Jurkat, Clone E6-1 (cell line): ENCODE measurements at regions not wholly inside any gene's neighbourhood (a gene's known extent, or its start where the extent isn't known, plus 50 kb on each side); places are given as distances from the start of the nearest gene placed in this dataset.
"Not testable (repeated sequence)": the region's sequence is repeated elsewhere in the genome, so short reads cannot be mapped to it uniquely, and the experiment has no call there.

Source experiments
- DNase-seq: peaks from one replicate; pipeline ENCODE4 v3.0.0-alpha.2; 2011; ENCODE audit warnings: low read depth, low spot score
- H3K4me3 ChIP-seq: 2 replicates; pipeline ENCODE4 v1.5.1; 2011; ENCODE audit warnings: mild to moderate bottlenecking, low read length, control low read depth, moderate library complexity

DNA sequence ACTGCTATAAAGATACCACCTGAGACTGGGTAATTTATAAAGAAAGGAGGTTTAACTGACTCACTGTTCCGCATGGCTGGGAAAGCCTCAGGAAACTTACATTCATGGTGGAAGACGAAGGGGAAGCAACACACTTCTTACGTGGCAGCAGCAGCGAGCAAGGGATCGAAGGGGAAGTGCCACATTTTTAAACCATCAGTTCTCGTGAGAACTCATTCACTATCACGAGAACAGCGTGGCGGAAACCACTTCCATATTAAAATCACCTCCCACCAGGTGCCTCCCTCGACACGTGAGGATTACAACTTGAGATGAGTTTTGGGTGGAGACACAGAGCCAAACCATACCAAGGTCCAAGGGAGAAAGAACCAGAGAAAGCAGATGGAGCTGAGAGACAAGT, 454.3 kb upstream of the CDH11 start:
- DNase-seq: no peak
- no peak overlapping the region for H3K4me3 ChIP-seq

DNA sequence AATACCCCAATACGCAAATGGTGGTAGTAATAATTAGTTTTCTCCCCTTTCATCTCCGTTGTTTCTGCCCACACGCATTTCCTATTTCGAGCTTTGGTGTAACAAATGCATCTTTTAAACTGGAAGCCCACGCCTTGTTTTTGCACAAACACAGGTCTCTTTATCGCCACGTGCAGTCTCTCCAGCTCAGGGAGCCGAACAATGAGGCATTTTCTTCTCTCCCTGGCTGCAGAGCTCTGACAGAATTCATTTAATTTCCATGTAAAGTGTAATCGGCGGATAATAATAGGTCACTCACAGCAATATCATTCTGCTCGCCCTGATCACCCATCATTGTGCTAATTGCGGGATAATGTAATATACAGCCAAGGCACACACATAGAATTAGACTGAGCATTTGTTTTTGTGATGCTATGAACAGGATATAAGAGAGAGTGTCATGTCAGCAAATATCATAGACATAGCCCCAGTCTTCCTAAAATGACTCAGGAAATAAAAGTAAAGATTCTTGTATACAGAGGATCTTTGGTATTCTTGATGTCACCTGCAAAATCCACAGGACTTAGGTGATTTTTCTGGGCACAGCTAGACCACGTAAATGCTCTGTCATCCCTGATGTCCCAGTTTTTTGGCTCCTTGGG, 452.6 kb upstream of the CDH11 start:
- no peak for DNase-seq
- H3K4me3 ChIP-seq: no peak overlapping the region

DNA sequence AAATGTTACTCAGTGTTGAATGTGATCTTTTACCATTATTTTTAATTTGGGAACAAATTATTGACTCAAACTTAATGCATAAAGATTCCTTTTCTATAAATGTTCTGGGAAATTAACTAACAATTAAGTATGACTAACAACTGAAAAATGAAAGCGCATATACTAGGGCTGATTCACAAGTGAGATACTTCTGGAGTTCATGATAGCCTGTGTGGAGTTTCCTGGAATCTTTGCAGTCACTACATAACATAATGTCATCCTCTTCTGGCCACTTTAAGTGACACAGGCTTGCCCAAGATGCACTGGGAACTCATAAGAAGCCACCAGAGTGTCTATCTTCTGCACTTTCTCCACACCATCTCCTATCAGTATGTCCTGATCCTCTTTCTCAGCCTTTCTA, 450.3 kb upstream of the CDH11 start:
- DNase-seq: no peak
- no peak overlapping the region for H3K4me3 ChIP-seq

DNA sequence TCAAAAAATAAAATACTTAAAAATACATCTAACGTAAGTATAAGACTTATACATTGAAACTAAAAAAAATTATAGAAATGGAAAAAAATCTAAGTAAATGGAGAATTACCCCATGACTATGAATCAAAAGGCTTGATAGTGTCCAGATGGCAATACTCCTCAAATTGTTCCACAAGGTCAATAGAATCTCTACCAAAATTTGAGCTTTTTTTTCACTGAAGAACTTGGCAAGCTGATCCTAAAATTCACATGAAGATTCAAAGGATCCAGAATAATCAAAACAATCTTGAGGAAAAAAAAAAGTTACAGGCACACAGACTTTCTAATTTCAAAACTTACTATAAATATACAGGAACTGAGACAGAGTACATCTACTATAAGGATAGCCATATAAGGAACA, 448.4 kb upstream of the CDH11 start:
- no peak overlapping the region for H3K4me3 ChIP-seq
- DNase-seq: no peak

DNA sequence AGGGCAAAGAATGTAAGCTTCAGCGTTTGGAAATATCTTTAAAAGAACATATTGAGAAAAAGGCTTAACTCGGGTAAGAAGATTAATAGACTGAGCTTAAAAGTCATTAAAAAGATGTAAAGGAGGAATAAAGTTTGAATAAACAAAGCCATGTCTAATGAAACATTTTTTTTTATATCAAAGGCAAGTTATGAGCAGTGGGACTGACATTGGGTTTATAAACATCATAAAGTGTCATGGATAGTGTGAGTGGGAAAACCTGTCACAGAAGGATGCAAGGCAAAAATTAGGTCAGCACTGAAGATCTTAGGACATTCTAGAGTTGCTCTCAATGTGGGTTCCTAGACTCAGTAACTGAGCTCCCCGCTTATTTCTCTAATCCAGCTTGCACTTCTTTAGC, 438.0 kb upstream of the CDH11 start:
- H3K4me3 ChIP-seq: no peak overlapping the region
- DNase-seq: no peak

DNA sequence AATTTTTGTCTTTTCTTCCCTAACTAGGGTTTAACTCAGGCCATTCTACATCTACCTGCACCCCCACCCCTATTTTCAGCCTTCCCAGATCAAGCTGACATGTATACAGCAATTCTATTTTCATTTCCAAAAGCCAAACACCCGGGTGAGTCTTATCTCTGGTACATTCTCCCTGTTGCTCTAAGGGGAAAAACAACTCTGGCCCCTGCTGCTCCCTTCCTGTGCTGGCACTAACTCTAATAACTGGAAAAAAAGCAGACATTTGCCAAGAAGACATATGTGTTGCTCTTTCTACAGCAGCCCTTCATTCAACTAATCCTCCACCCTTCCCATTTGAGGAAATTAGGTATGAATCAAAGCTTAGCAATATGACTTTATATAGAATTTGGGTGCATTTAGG, 427.8 kb upstream of the CDH11 start:
- not testable (repeated sequence) for H3K4me3 ChIP-seq, DNase-seq

DNA sequence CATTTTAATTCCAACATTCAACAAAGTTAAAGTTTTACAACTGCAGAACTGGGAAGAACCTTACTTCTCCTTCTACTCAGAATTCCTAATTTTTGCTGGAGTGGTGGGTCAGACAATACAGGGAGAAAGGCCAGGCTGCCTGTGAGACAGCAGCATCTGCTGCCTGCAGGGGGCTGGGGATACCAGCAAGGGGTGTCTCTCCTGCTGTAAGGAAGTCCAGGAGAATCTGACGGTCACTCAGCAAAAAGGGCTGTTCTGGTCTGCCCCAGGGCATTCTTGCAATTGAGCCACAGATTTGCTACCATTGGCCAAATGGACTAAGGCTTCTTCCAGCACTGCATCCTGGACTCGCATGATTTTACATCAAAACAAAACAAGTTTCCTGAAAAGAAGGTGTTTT, 426.6 kb upstream of the CDH11 start:
- H3K4me3 ChIP-seq: no peak overlapping the region
- DNase-seq: no peak

DNA sequence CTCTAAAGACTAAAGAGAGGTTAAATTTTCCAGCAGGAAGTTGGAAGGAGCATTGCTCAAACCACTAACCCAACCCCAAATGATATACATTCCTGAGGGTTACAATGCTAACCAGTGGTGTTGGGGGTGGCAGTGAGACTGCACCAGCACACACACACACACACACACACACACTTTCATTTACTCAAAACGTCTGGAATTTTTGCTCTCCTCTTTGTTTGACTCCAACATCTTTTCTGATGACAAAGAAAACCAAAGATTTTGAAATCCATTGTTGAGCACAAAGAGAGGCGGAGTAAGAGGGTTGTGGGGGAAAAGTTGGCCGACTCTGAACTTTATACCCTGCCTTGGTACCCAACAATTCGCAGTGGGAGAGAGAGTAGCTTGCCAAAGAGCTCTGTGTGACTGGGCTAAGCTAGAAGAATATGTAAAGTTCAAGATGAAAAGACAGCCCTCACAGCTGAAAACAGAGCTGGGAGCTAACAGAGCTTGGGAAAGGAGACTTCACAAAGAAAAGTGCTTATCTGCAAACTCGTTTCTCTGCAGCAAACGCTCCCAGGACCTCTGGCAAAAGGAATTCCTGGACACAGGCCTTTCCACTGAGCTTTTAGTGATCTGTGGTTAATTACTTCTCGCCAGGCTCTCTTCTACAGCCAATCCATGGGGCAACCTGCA, 426.0 kb upstream of the CDH11 start:
- DNase-seq: no peak

DNA sequence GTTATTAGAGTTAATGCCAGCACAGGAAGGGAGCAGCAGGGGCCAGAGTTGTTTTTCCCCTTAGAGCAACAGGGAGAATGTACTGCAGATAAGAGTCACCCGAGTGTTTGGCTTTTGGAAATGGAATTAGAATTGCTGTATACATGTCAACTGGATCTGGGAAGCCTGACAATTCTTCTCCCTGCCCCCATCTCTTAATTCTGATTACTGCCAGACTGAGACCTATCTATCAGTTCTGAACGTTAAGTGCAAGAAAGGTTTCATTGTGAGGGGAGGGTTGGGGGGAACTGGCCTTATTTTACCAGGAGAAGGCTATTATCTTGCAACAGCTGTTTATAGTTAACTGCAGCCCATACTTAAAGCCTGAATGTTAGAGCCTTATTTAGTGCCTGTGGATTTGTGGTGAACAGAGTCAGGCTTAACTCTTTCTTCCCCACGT, 424.5 kb upstream of the CDH11 start:
- H3K4me3 ChIP-seq: no peak overlapping the region
- DNase-seq: no peak

More for the DNA sequence above, 426.0 kb upstream of the CDH11 start:
- H3K4me3 ChIP-seq: no peak overlapping the region

DNA sequence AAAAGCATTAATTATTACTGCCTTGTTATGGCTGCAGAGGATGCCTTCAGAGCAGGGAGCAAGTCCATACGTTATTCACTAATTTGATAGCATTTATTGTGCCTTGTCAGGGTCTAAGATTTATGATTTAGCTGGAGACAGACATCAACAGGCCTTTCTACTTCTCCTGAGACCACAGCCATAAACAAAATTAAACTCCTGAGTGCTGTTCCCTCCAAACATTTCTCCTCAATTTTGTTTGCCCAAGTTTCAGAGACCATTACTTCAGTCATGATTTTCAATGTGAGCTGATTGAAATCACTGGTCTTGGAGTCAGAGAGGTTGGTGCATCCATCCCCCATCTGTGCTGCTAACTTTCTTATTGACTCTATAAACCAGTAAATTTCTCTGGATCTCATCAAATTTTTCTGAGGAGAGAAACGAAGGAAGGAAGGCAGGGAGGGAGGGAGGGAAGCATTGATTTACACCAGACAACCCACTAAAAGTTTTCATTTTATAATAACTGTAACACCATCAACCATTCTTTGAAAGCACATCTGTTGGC, 423.6 kb upstream of the CDH11 start:
- no peak for DNase-seq
- no peak overlapping the region for H3K4me3 ChIP-seq

DNA sequence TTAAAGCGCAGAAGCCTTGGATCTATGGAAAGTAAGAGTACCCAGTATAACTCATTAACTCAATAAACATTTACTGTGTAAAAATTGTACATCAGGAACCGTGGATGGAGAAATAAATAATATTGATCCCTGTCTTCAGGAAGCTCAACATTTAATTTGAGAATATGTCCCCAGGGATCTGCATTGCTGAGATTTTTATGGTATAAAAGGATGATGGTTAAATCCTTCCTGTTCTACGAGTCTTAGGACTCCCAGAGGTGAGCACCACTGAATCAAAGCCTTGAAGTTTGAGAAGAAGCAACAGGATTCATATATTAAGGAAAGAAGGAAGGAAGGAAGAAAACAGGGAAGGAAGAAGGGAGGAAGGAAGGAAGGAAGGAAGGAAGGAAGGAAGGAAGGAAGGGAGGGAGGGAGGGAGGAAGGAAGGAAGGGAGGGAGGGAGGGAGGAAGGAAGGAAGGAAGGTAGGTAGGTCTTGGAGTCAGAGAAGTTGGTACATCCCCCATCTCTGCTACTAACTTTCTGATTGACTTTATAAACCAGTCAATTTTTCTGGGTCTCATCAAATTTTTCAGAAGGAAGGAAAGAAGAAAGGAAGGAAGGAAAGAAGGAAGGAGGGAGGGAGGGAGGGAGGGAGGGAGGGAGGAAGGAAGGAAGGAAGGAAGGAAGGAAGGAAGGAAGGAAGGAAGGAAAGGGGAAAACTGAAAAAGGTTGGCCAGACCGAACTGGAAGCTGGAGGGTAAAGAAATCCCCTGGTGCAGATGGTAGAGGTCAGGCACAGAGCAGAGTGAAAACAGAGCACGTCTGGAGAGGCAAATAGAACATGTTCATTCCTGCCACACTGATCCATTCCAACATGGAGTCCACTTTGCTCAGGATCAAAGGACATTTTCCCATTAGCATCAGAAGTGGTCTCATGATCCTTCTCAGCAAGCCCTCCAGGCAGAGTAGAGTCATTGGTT, 422.2 kb upstream of the CDH11 start:
- no peak overlapping the region for H3K4me3 ChIP-seq
- DNase-seq: no peak

DNA sequence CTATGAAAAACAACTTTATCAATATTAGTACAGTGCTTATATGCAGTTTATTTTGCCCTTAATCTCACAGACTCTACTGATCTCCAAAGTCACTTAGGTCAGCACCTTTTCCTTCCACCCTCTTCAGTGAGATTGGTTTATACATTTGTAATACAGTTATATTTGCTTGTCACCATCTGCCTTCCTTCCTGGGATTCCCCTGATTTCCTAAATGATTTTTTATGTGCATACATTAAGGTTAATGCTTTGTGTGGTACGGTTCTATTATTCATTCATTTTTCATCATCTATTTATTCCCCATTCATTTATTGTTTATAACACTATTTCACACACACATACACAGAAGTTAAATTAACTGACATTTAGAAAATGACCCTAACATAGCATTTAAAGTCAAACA, 419.8 kb upstream of the CDH11 start:
- DNase-seq: no peak
- no peak overlapping the region for H3K4me3 ChIP-seq

DNA sequence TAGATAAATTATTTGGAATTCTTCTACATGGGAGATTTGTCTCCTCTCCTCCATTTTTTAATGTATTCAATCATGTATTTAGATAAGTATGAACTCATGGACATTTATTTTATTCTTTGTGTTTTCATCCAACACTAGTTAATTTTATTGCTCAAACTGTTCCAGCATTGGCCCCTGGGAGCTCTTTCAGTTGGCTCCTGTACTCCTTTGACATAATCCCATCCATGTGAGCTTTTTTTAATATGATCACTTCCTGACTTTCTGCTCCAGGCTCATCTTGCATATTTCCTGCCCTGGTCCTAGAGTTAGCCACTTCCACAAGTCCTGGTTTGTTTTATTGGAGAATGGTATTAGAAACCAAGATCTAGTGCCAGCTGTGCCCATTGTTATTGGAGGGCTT, 419.0 kb upstream of the CDH11 start:
- H3K4me3 ChIP-seq: no peak overlapping the region
- DNase-seq: no peak

DNA sequence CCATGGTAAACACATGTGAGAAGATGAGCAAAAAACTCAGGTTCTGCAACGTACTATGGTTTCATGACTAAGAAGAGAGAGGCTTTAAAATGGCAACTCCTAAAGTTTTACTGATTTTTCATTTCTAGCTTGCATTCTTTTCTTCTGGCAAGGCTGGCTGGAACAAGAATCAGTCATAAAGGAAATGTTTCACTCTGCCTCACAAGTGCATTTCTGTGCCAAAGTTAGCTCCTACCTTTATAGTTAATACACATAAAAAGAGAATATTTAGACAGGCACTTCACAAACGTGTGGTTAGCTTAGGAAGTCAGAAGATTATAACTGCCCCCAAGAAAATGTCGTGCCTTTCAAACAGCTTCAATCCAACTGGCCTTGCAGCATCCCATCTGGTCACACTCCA, 417.1 kb upstream of the CDH11 start:
- H3K4me3 ChIP-seq: no peak overlapping the region
- no peak for DNase-seq

DNA sequence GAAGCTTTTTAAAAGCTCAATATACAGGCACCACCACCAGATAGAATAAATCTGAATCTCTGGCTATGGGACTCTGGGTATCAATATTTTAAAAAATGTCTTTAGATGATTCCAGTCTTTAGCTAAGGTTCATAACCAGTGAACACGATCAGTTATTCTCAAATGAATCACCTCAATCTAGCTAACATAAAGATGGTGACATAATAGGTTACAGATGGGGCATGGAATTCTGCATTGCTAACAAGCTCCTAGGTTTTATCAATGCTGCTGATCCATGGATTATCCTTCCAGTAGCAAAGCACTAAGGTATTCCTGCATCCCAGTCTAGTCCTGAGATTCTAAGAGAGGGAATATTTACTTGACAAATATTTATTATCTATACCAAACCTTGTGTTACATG, 415.5 kb upstream of the CDH11 start:
- no peak overlapping the region for H3K4me3 ChIP-seq
- no peak for DNase-seq

DNA sequence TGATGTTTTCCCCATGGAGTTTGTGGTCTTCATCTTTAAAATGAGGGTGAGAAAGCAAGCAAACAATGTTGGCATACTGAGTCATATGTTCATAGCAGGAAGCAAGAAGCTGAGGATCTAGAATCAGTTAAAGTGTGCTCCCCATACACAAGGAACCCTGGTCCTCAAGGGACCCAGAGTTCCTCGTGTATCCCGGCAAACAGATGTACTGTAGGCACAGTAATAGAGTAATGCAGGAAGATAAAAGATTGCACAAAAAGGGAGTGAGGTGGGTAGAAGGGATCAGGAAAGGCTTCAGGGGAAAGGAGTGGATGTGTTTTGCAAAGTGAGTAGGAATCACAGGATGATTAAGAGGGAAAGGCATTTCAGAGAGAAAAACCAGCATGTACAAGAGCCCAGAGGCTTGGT, 412.3 kb upstream of the CDH11 start:
- no peak for DNase-seq

DNA sequence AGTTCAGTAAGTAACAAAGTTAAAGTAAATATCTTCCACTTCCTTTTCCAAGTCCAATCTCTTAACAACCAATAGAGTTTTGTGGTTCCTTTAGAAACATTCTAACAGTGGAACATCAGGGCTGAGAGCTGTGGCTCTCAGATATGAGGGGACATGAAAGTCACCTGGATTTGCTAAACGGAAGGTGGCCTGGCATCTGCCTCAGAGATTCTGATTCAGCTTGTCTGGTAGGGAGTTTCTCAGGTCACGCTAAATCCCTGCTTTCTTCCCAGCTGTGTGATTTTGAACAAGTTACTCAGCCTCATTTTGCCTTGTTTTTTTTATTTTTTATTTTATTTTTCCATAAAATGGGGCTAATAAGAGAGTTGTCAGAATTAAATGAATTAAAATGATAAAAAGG, 411.0 kb upstream of the CDH11 start:
- no peak for DNase-seq
- H3K4me3 ChIP-seq: no peak overlapping the region

More for the DNA sequence above, 412.3 kb upstream of the CDH11 start:
- no peak overlapping the region for H3K4me3 ChIP-seq

DNA sequence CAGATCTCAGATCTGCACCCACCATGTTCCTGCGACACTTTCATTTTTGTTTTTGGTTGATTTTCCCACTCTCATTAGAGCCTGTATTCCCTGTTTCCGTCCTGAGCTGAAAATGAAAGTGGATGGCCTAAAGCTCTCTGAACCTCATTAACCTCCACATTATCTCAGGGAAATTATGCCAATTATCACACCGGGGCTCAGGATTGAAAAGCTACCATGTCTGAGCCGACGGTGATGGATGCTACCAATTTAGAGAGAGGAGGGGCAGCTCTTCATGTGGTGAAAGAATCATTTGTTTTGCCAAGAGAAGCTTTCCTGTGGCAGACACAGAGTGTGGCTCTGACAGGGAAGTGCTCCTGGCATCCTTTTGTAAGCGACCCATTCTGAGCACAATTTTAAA, 410.4 kb upstream of the CDH11 start:
- H3K4me3 ChIP-seq: no peak overlapping the region
- DNase-seq: no peak

DNA sequence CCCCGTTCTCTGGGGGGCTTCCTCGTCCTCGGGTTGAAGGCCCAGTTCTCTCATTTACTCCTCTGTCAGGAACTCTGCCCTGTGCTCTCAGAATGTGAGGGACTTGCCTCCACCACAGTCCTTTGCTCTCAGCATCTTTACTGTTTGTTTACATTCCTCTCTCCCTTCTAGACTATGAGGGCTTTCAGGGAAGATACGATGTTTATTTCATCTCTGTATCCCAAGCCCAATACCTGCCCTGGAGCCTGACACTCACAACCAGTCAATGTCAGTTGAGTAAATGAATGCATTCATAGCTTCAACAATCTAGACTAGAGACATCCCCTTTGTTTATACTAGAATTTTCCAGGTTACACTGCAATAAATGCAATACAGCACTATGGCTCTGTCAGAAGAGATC, 409.6 kb upstream of the CDH11 start:
- no peak overlapping the region for H3K4me3 ChIP-seq
- DNase-seq: no peak

DNA sequence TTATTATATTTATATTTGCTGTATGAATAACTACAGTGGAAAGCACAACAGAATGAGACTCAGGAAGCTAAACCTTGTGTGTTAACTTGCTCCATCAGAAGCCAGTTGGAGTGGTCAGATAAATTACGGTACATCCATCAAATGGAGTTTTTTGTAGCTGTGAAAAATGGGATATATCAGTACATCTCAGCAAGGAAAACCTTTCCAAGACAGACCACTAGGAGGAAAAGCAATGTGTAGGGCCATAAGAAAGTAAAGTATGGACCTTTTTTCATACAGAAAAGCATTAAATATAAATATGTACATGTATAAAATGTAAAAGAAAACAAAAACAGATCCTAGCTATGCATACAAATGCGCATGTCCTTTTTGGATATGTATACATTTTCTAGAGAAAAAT, 403.8 kb upstream of the CDH11 start:
- no peak overlapping the region for H3K4me3 ChIP-seq

More for the DNA sequence above, 403.8 kb upstream of the CDH11 start:
- no peak for DNase-seq
